CD4-positive, alpha-beta memory T cell (primary cell): ENCODE measurements at regions not wholly inside any gene's neighbourhood (a gene's known extent, or its start where the extent isn't known, plus 50 kb on each side); places are given as distances from the start of the nearest gene placed in this dataset.
"Not testable (repeated sequence)": the region's sequence is repeated elsewhere in the genome, so short reads cannot be mapped to it uniquely, and the experiment has no call there.

Source experiments
- CTCF ChIA-PET: fragments of 350-600 bp; sonication (Branson Sonifier 250); formaldehyde crosslinking; loops from one replicate; lab custom pipeline; 2021; ENCODE audit warnings: inconsistent platforms; ENCODE audit not compliant: partially characterized antibody; lab: Charles Lee
- POLR2A ChIA-PET: fragments of 350-600 bp; sonication (Branson Sonifier 250); formaldehyde crosslinking; loops from one replicate; lab custom pipeline; 2021; ENCODE audit not compliant: partially characterized antibody; lab: Charles Lee
- DNase-seq, 5 donors: peaks; one replicate each; pipeline versions ENCODE4 v3.0.0 to v3.0.0-alpha.2; 2020 to 2022; ENCODE audit warnings: mixed read lengths in 1 of 5
- H3K27ac ChIP-seq: one replicate; pipeline ENCODE4 v1.7.0; 2013; ENCODE audit warnings: low read depth, low read length
- H3K27me3 ChIP-seq: 2 replicates; pipeline ENCODE4 v1.7.0; 2013; ENCODE audit warnings: mild to moderate bottlenecking, low read length, moderate library complexity; ENCODE audit not compliant: insufficient read depth
- H3K36me3 ChIP-seq: 2 replicates; pipeline ENCODE4 v1.7.0; 2013; ENCODE audit warnings: mild to moderate bottlenecking, low read length, moderate library complexity; ENCODE audit not compliant: insufficient read depth
- H3K4me1 ChIP-seq: 2 replicates; pipeline ENCODE4 v1.7.0; 2013; ENCODE audit warnings: mild to moderate bottlenecking, low read length, moderate library complexity; ENCODE audit not compliant: insufficient read depth
- H3K4me3 ChIP-seq, 2 donors: one replicate each; pipeline ENCODE4 v1.7.0; 2013; ENCODE audit warnings: low read length in 2 of 2, mild to moderate bottlenecking in 1 of 2
- H3K9me3 ChIP-seq, 2 donors: one replicate each; pipeline ENCODE4 v1.7.0; 2013; ENCODE audit warnings: low read length in 2 of 2, control low read depth in 1 of 2; ENCODE audit not compliant: control insufficient read depth in 1 of 2
- H3K27ac Mint-ChIP-seq, 7 donors: one replicate each; pipeline ENCODE4 v1.8.0; 2020 to 2021; ENCODE audit warnings: mixed read lengths in 7 of 7, mild to moderate bottlenecking in 6 of 7, inconsistent platforms in 3 of 7, moderate library complexity in 3 of 7
- H3K27me3 Mint-ChIP-seq, 2 donors: one replicate each; pipeline ENCODE4 v1.8.0; 2020 to 2021; ENCODE audit warnings: mixed read lengths in 2 of 2
- H3K36me3 Mint-ChIP-seq, 2 donors: one replicate each; pipeline ENCODE4 v1.8.0; 2020 to 2021; ENCODE audit warnings: mixed read lengths in 2 of 2, inconsistent platforms in 1 of 2, mild to moderate bottlenecking in 1 of 2
- H3K4me1 Mint-ChIP-seq, 4 donors: one replicate each; pipeline ENCODE4 v1.8.0; 2020 to 2021; ENCODE audit warnings: mixed read lengths in 4 of 4, mild to moderate bottlenecking in 1 of 4
- H3K4me3 Mint-ChIP-seq, 8 donors: one replicate each; pipeline ENCODE4 v1.8.0; 2020 to 2021; ENCODE audit warnings: mixed read lengths in 8 of 8, mild to moderate bottlenecking in 7 of 8, moderate library complexity in 6 of 8, inconsistent platforms in 3 of 8
- H3K9me3 Mint-ChIP-seq, 8 donors: one replicate each; pipeline ENCODE4 v1.8.0; 2020 to 2021; ENCODE audit warnings: mixed read lengths in 8 of 8, mild to moderate bottlenecking in 5 of 8, inconsistent platforms in 3 of 8, moderate library complexity in 1 of 8
- intact Hi-C: fragments of 100-400 bp; cut with micrococcal nuclease; formaldehyde crosslinking; loops from one replicate; pipeline ENCODE4 v1.15.1; 2023

GRCh38 chr7:89813081-89813480 is 341.2 kb upstream of the STEAP1 start:
- CTCF ChIA-PET, result no interaction called here
- Histone ChIP-seq H3K36me3 (no peaks in the 10 kb centered on the region), H3K4me3 (no peak overlapping the region), H3K27ac (no peak overlapping the region), H3K9me3 (no peaks in the 10 kb centered on the region), H3K4me1 (no peaks in the 10 kb centered on the region), H3K27me3 (no peaks in the 10 kb centered on the region)
- no peaks in the 10 kb centered on the region for H3K36me3 Mint-ChIP-seq
- no peaks in the 10 kb centered on the region for H3K4me1 Mint-ChIP-seq
- H3K27ac Mint-ChIP-seq, result no peak overlapping the region
- H3K4me3 Mint-ChIP-seq, result no peak overlapping the region
- peaks cover 0 to 1% of the 10 kb centered on the region in 2 donors for H3K27me3 Mint-ChIP-seq
- intact Hi-C loops, result no loop called here
- peaks cover 0 to 8% (median 0%) of the 10 kb centered on the region in 8 donors for H3K9me3 Mint-ChIP-seq
- POLR2A ChIA-PET, result no interaction called here
- no peak for DNase-seq

- Mint-ChIP-seq H3K27ac (no peak overlapping the region), H3K4me3 (no peak overlapping the region), H3K27me3 (no peaks in the 10 kb centered on the region), H3K9me3 (peaks cover 0 to 3% (median 0%) of the 10 kb centered on the region in 8 donors), H3K4me1 (no peaks in the 10 kb centered on the region), H3K36me3 (no peaks in the 10 kb centered on the region)
- POLR2A ChIA-PET, result no interaction called here
- CTCF ChIA-PET, result no interaction called here
- H3K4me1 ChIP-seq, result no peaks in the 10 kb centered on the region
- H3K4me3 ChIP-seq, result no peak overlapping the region
- H3K27me3 ChIP-seq, result no peaks in the 10 kb centered on the region
- H3K27ac ChIP-seq, result no peak overlapping the region
- no peak for DNase-seq
- intact Hi-C loops, result no loop called here
- no peaks in the 10 kb centered on the region for H3K36me3 ChIP-seq
- no peaks in the 10 kb centered on the region for H3K9me3 ChIP-seq
Measured at GRCh38 chr7:89826121-89826520, 328.1 kb upstream of the STEAP1 start.

- Histone ChIP-seq H3K27ac (no peak overlapping the region), H3K4me1 (no peaks in the 10 kb centered on the region), H3K4me3 (no peak overlapping the region), H3K36me3 (no peaks in the 10 kb centered on the region), H3K27me3 (no peaks in the 10 kb centered on the region), H3K9me3 (no peaks in the 10 kb centered on the region)
- Mint-ChIP-seq H3K27me3 (no peaks in the 10 kb centered on the region), H3K9me3 (peaks cover 0 to 3% (median 0%) of the 10 kb centered on the region in 8 donors), H3K27ac (no peak overlapping the region), H3K4me1 (no peaks in the 10 kb centered on the region), H3K4me3 (no peak overlapping the region), H3K36me3 (no peaks in the 10 kb centered on the region)
- no peak for DNase-seq
- intact Hi-C loops, result no loop called here
- CTCF ChIA-PET, result no interaction called here
- POLR2A ChIA-PET, result no interaction called here
Measured at GRCh38 chr7:89826557-89826956, 327.7 kb upstream of the STEAP1 start.

DNA sequence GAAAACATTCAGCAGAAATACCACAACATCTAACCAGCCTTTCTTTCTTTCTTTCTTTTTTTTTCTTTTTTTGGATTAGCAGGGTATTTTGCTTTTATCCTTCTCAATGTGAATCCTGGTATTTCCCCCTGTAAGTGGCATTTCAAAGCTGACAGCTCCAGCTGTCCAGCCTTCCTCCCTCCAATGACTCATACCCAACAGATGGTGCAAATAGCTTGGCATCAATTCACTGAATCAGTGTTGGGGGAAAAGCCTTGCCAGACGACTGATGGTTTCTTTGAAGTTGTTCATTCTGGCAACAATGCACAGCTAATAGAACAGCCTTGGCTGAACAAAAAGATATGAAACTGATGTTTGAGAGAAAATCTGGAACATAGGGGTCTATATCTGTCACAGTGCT is 316.8 kb upstream of the STEAP1 start:
- POLR2A ChIA-PET, result no interaction called here
- no peak for DNase-seq
- H3K4me3 Mint-ChIP-seq, result no peak overlapping the region
- H3K27me3 ChIP-seq, result no peaks in the 10 kb centered on the region
- no peak overlapping the region for H3K27ac ChIP-seq
- H3K27ac Mint-ChIP-seq, result no peak overlapping the region
- CTCF ChIA-PET, result interaction anchor here (0.6 kb wide), 1 partner anchor 10 kb away, joined by 3 read pairs; no protein-coding TSS in a partner anchor
- H3K36me3 ChIP-seq, result no peaks in the 10 kb centered on the region
- H3K4me3 ChIP-seq, result no peak overlapping the region
- no peaks in the 10 kb centered on the region for H3K4me1 ChIP-seq
- H3K4me1 Mint-ChIP-seq, result no peaks in the 10 kb centered on the region
- intact Hi-C loops, result no loop called here
- H3K36me3 Mint-ChIP-seq, result no peaks in the 10 kb centered on the region
- H3K9me3 ChIP-seq, result no peaks in the 10 kb centered on the region
- H3K9me3 Mint-ChIP-seq, result peaks cover 0 to 3% (median 0%) of the 10 kb centered on the region in 8 donors
- H3K27me3 Mint-ChIP-seq, result no peaks in the 10 kb centered on the region

DNA sequence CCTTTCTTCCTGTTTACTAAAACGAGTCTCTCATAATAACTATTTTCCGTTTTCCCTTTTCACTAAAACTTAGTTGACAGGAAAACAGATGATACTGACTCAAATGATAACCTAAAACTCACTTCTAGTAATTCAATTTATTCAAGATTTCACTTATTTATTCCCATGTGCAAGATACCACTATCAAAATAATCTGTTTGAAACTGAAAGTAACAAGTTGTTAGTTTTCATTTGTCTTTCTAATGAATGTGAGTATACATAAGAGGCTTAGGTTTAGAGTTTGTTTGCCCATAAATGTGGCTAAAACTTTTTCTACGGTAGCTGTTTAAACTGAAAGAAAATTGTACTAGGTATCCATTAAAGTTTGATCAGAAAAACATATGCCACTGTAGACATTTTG is 314.9 kb upstream of the STEAP1 start:
- peak overlapping the region in 2 of 7 donors; percentile 29 to 31 for H3K27ac Mint-ChIP-seq
- H3K27me3 Mint-ChIP-seq, result no peaks in the 10 kb centered on the region
- H3K4me3 ChIP-seq, result no peak overlapping the region
- POLR2A ChIA-PET, result no interaction called here
- H3K27me3 ChIP-seq, result no peaks in the 10 kb centered on the region
- H3K4me3 Mint-ChIP-seq, result peak overlapping the region in 7 of 8 donors; percentile 36 to 67 (median 62)
- no peak for DNase-seq
- H3K4me1 ChIP-seq, result no peaks in the 10 kb centered on the region
- CTCF ChIA-PET, result no interaction called here
- H3K36me3 Mint-ChIP-seq, result no peaks in the 10 kb centered on the region
- peaks cover 0 to 3% (median 0%) of the 10 kb centered on the region in 8 donors for H3K9me3 Mint-ChIP-seq
- H3K27ac ChIP-seq, result no peak overlapping the region
- H3K4me1 Mint-ChIP-seq, result no peaks in the 10 kb centered on the region
- intact Hi-C loops, result no loop called here
- no peaks in the 10 kb centered on the region for H3K36me3 ChIP-seq
- H3K9me3 ChIP-seq, result no peaks in the 10 kb centered on the region

GRCh38 chr7:89845952-89846351 is 308.3 kb upstream of the STEAP1 start:
- intact Hi-C loops, result no loop called here
- no peak for DNase-seq
- Mint-ChIP-seq H3K27me3 (no peaks in the 10 kb centered on the region), H3K4me1 (peaks cover 0 to 1% (median 0%) of the 10 kb centered on the region in 4 donors), H3K36me3 (no peaks in the 10 kb centered on the region), H3K27ac (no peak overlapping the region), H3K4me3 (no peak overlapping the region), H3K9me3 (peaks cover 0 to 5% (median 0%) of the 10 kb centered on the region in 8 donors)
- Histone ChIP-seq H3K9me3 (no peaks in the 10 kb centered on the region), H3K36me3 (no peaks in the 10 kb centered on the region), H3K4me1 (no peaks in the 10 kb centered on the region), H3K4me3 (no peak overlapping the region), H3K27me3 (no peaks in the 10 kb centered on the region), H3K27ac (no peak overlapping the region)
- ChIA-PET POLR2A (no interaction called here), CTCF (no interaction called here)

GRCh38 chr7:89849052-89849451 is 305.2 kb upstream of the STEAP1 start:
- H3K4me3 Mint-ChIP-seq, result no peak overlapping the region
- no peaks in the 10 kb centered on the region for H3K4me1 ChIP-seq
- DNase-seq, result no peak

DNA sequence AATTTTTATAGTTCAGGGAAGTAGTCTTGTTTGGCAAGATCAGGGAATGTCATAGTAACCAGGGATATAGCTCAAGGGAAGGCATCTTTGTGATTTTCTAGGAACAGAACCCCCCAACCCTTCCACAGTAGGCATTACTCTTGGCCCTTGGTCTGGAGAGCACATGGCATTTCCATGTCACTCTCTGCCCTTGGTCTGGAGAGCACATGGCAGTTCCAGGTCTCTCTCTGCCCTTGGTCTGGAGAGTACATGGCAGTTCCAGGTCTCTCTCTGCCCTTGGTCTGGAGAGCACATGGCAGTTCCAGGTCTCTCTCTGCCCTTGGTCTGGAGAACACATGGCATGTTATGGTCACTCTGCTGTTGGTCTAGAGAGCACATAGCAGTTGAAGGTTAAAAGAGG is 297.2 kb upstream of the STEAP1 start:
- H3K36me3 ChIP-seq, H3K27ac ChIP-seq, H3K4me3 Mint-ChIP-seq, H3K27me3 Mint-ChIP-seq, CTCF ChIA-PET, H3K4me3 ChIP-seq, H3K36me3 Mint-ChIP-seq, H3K27ac Mint-ChIP-seq, H3K27me3 ChIP-seq, intact Hi-C loops, H3K9me3 ChIP-seq, H3K4me1 ChIP-seq, H3K4me1 Mint-ChIP-seq, POLR2A ChIA-PET, DNase-seq: not testable (repeated sequence)
- peaks cover 2 to 31% (median 9%) of the 10 kb centered on the region in 8 donors for H3K9me3 Mint-ChIP-seq

More at GRCh38 chr7:89849052-89849451, 305.2 kb upstream of the STEAP1 start:
- H3K27ac ChIP-seq, result no peak overlapping the region
- peaks cover 0 to 1% (median 0%) of the 10 kb centered on the region in 4 donors for H3K4me1 Mint-ChIP-seq
- no peaks in the 10 kb centered on the region for H3K36me3 ChIP-seq
- peaks cover 0 to 5% (median 0%) of the 10 kb centered on the region in 8 donors for H3K9me3 Mint-ChIP-seq
- H3K4me3 ChIP-seq, result no peak overlapping the region
- H3K27ac Mint-ChIP-seq, result no peak overlapping the region
- H3K27me3 ChIP-seq, result no peaks in the 10 kb centered on the region
- intact Hi-C loops, result no loop called here
- H3K9me3 ChIP-seq, result no peaks in the 10 kb centered on the region
- H3K36me3 Mint-ChIP-seq, result no peaks in the 10 kb centered on the region
- H3K27me3 Mint-ChIP-seq, result no peaks in the 10 kb centered on the region
- ChIA-PET CTCF (no interaction called here), POLR2A (no interaction called here)
